ENCODE measurements at regions not wholly inside any gene's neighbourhood (a gene's known extent, or its start where the extent isn't known, plus 50 kb on each side); places are given as distances from the start of the nearest gene placed in this dataset.

DNA sequence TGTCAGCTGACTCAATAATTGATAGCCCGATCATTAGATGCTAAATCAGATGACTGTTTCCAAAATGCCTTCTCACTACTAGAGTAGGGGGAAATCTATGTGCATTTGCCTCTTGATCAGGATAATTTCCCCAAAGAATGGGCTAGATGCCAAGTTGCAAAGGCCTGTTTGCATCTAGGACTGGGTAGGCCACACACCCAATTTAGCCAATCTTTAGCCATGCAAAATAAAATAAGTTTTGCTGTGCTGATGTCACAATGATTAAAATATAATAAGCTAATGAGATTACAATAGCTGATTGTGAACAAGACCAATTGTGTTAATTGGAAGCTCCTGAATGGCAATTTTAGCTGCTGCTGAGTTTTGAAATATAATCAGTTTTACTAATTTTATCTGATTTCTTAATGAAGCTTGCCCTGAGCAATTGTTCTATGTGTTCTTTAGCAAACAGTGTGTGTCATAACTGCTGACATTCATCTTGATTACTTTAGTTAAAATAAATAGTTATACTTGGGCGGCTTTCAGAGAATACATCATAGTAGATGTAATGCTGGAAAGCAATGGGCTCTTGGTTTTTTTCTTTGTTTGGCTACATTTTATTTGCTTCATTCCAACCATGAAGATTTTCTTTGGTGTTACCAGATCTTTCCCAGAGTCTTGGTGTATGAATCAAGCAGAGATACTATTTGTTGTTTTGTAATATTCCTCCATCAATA is 973.2 kb upstream of the SLC35B3 start:
- Histone ChIP-seq H3K27me3 (ENCODE audit: control insufficient read depth in 2 of 2, insufficient read depth in 2 of 2, low read length in 2 of 2) (no peaks in the 10 kb centered on the region), H3K4me2 (ENCODE audit: insufficient read depth, low read length) (no peak overlapping the region), H3K9me1 (replicated peaks; ENCODE audit: control insufficient read depth, extremely low read depth, insufficient read depth, low read length) (no peaks in the 10 kb centered on the region), H2AFZ (ENCODE audit: low read depth, low read length) (no peak overlapping the region), H4K20me1 (replicated peaks; ENCODE audit: control insufficient read depth, extremely low read depth, insufficient read depth, low read length) (no peaks in the 10 kb centered on the region), H3K79me2 (ENCODE audit: control insufficient read depth, insufficient read depth, low read length) (no peaks in the 10 kb centered on the region), H3K36me3 (ENCODE audit: control insufficient read depth in 2 of 2, extremely low read depth in 1 of 2, insufficient read depth in 2 of 2, low read length in 2 of 2) (no peaks in the 10 kb centered on the region), H3K27ac (ENCODE audit: insufficient read depth, low read depth, low read length) (no peak overlapping the region), H3K4me1 (ENCODE audit: control insufficient read depth, extremely low read depth, insufficient read depth, low read length) (no peaks in the 10 kb centered on the region), H3K9ac (replicated peaks; ENCODE audit: extremely low read depth, insufficient read depth, low read length) (no peak overlapping the region), H3K9me3 (replicated peaks; ENCODE audit: control insufficient read depth, insufficient read depth, low read length) (peaks cover 2% of the 10 kb centered on the region), H3K4me3 (replicated peaks in 1 of 3; ENCODE audit: insufficient read depth in 1 of 3, low read depth in 1 of 3, low read length in 3 of 3) (no peak overlapping the region)
- FAIRE-seq (no peak), DNase-seq (ENCODE audit: low read depth, low spot score) (no peak)
- dilution Hi-C loops (cut with MboI; ENCODE audit: extremely low pct_ligation_motif_present, low sequenced_read_pairs) = no loop called here
- no TSS peak for BruUV-seq (replicated peaks)
- intact Hi-C loops (cut with micrococcal nuclease) = no loop called here
- POLR2A ChIA-PET = no interaction called here
- TF ChIP-seq, protein P1, sequence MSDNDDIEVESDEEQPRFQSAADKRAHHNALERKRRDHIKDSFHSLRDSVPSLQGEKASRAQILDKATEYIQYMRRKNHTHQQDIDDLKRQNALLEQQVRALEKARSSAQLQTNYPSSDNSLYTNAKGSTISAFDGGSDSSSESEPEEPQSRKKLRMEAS (IDR thresholded peaks at IDR 0.05; ENCODE audit: insufficient read depth, insufficient read length) = no peak
- TF ChIP-seq, protein P2, sequence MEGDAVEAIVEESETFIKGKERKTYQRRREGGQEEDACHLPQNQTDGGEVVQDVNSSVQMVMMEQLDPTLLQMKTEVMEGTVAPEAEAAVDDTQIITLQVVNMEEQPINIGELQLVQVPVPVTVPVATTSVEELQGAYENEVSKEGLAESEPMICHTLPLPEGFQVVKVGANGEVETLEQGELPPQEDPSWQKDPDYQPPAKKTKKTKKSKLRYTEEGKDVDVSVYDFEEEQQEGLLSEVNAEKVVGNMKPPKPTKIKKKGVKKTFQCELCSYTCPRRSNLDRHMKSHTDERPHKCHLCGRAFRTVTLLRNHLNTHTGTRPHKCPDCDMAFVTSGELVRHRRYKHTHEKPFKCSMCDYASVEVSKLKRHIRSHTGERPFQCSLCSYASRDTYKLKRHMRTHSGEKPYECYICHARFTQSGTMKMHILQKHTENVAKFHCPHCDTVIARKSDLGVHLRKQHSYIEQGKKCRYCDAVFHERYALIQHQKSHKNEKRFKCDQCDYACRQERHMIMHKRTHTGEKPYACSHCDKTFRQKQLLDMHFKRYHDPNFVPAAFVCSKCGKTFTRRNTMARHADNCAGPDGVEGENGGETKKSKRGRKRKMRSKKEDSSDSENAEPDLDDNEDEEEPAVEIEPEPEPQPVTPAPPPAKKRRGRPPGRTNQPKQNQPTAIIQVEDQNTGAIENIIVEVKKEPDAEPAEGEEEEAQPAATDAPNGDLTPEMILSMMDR (IDR thresholded peaks at IDR 0.05; ENCODE audit: extremely low read depth in 1 of 2, insufficient read depth in 1 of 2, low read depth in 1 of 2, low read length in 2 of 2) = no peak
- TF ChIP-seq POLR2AphosphoS5 (IDR thresholded peaks at IDR 0.05; ENCODE audit: insufficient read depth, low read depth, low read length) (no peak), MYC (IDR thresholded peaks at IDR 0.05; ENCODE audit: low read depth, low read length) (no peak), POLR2A (IDR thresholded peaks at IDR 0.05; ENCODE audit: low read depth, low read length) (no peak), EZH2 (IDR thresholded peaks at IDR 0.05; ENCODE audit: borderline replicate concordance, low read depth, low read length, severe bottlenecking) (no peak), FOS (IDR thresholded peaks at IDR 0.05; ENCODE audit: borderline replicate concordance, insufficient read depth, low read length) (no peak), GATA2 (IDR thresholded peaks at IDR 0.05; ENCODE audit: insufficient read depth, insufficient read length, low read depth, low read length) (no peak), JUN (IDR thresholded peaks at IDR 0.05; ENCODE audit: borderline replicate concordance, insufficient read depth, insufficient read length, low read depth) (no peak)
- CTCF ChIA-PET = no interaction called here
